CD14-positive monocyte (primary cell): ENCODE measurements at regions not wholly inside any gene's neighbourhood (a gene's known extent, or its start where the extent isn't known, plus 50 kb on each side); places are given as distances from the start of the nearest gene placed in this dataset.

Experiments
- DNase-seq, 3 donors: peaks; one replicate each; pipeline ENCODE4 v3.0.0-alpha.2; 2011 to 2022
- H2AFZ ChIP-seq: 2 replicates; pipeline ENCODE4 v1.6.0; 2012; ENCODE audit warnings: mild to moderate bottlenecking, low read depth, low read length, inconsistent platforms; ENCODE audit not compliant: insufficient read depth, poor library complexity, severe bottlenecking
- H3K27ac ChIP-seq, 2 donors: 1 replicate in 1 of 2; 2 replicates in 1 of 2; pipeline ENCODE4 v1.5.1; 2012 to 2013; ENCODE audit warnings: low read length in 2 of 2, control low read depth in 1 of 2, inconsistent platforms in 1 of 2, low read depth in 1 of 2, mild to moderate bottlenecking in 1 of 2
- H3K27me3 ChIP-seq, 2 donors: one replicate each; pipeline versions ENCODE4 v1.6.0 to v1.6.1; 2011 to 2013; ENCODE audit warnings: low read length in 2 of 2; ENCODE audit not compliant: control insufficient read depth in 2 of 2, insufficient read depth in 2 of 2
- H3K36me3 ChIP-seq, 2 donors: replicated peaks in 1 of 2; 1 replicate in 1 of 2; 2 replicates in 1 of 2; pipeline versions ENCODE4 v1.5.1 to v1.6.1; 2012 to 2013; ENCODE audit warnings: low read length in 2 of 2, control low read depth in 1 of 2, inconsistent platforms in 1 of 2, mild to moderate bottlenecking in 1 of 2; ENCODE audit not compliant: insufficient read depth in 2 of 2, control insufficient read depth in 1 of 2
- H3K4me1 ChIP-seq, 2 donors: 1 replicate in 1 of 2; 2 replicates in 1 of 2; pipeline versions ENCODE4 v1.5.1 to v1.6.1; 2012 to 2013; ENCODE audit warnings: low read length in 2 of 2, control low read depth in 1 of 2, inconsistent platforms in 1 of 2, mild to moderate bottlenecking in 1 of 2, moderate library complexity in 1 of 2; ENCODE audit not compliant: insufficient read depth in 2 of 2, control insufficient read depth in 1 of 2
- H3K4me2 ChIP-seq: replicated peaks from 2 replicates; pipeline ENCODE3; 2012; ENCODE audit warnings: low read length, moderate library complexity, mild to moderate bottlenecking; ENCODE audit not compliant: poor library complexity, severe bottlenecking; ENCODE audit errors: extremely low read depth
- H3K4me3 ChIP-seq, 3 experiments: fragments of 200-600 bp in 1 of 3; sonication (generic) in 1 of 3; replicated peaks in 1 of 3; 1 replicate in 2 of 3; 2 replicates in 1 of 3; pipeline ENCODE4 v1.5.1; 2011 to 2013; ENCODE audit warnings: low read length in 3 of 3, mild to moderate bottlenecking in 3 of 3, control low read depth in 2 of 3, low read depth in 2 of 3, inconsistent platforms in 1 of 3, moderate library complexity in 1 of 3
- H3K79me2 ChIP-seq: 2 replicates; pipeline ENCODE4 v1.6.0; 2012; ENCODE audit warnings: mild to moderate bottlenecking, control low read depth, inconsistent platforms, low read length, moderate library complexity; ENCODE audit not compliant: insufficient read depth
- H3K9ac ChIP-seq: 2 replicates; pipeline ENCODE4 v1.6.0; 2017; ENCODE audit warnings: low read length, mild to moderate bottlenecking; ENCODE audit not compliant: insufficient read depth, poor library complexity, severe bottlenecking
- H3K9me3 ChIP-seq, 2 donors: replicated peaks in 1 of 2; 1 replicate in 1 of 2; 2 replicates in 1 of 2; pipeline versions ENCODE4 v1.5.1 to v1.6.1; 2012 to 2013; ENCODE audit warnings: low read length in 2 of 2, control low read depth in 1 of 2; ENCODE audit not compliant: control insufficient read depth in 1 of 2, insufficient read depth in 1 of 2
- H4K20me1 ChIP-seq: 2 replicates; pipeline ENCODE4 v1.6.0; 2012; ENCODE audit warnings: mild to moderate bottlenecking, low read length, control low read depth, moderate library complexity; ENCODE audit not compliant: insufficient read depth
- H3K27ac Mint-ChIP-seq, 7 donors: one replicate each; pipeline ENCODE4 v1.8.0; 2020; ENCODE audit warnings: mild to moderate bottlenecking in 7 of 7, mixed read lengths in 7 of 7, moderate library complexity in 6 of 7, inconsistent platforms in 2 of 7
- H3K27me3 Mint-ChIP-seq, 3 donors: one replicate each; pipeline ENCODE4 v1.8.0; 2021 to 2022; ENCODE audit warnings: low read depth in 3 of 3, mild to moderate bottlenecking in 3 of 3, mixed read lengths in 3 of 3, moderate library complexity in 3 of 3, inconsistent platforms in 1 of 3
- H3K36me3 Mint-ChIP-seq, 2 donors: one replicate each; pipeline ENCODE4 v1.8.0; 2020; ENCODE audit warnings: mixed read lengths in 2 of 2, inconsistent platforms in 1 of 2, mild to moderate bottlenecking in 1 of 2
- H3K4me1 Mint-ChIP-seq: one replicate; pipeline ENCODE4 v1.8.0; 2020; ENCODE audit warnings: mild to moderate bottlenecking, mixed read lengths
- H3K4me3 Mint-ChIP-seq, 2 donors: one replicate each; pipeline ENCODE4 v1.8.0; 2020; ENCODE audit warnings: mild to moderate bottlenecking in 2 of 2, mixed read lengths in 2 of 2, moderate library complexity in 1 of 2
- H3K9me3 Mint-ChIP-seq, 7 donors: one replicate each; pipeline ENCODE4 v1.8.0; 2020 to 2022; ENCODE audit warnings: mixed read lengths in 7 of 7, mild to moderate bottlenecking in 6 of 7, moderate library complexity in 6 of 7, inconsistent platforms in 2 of 7
- CTCF ChIP-seq: fragments of 200-600 bp; IDR thresholded peaks from one replicate; pipeline ENCODE4 v1.8.0; 2022; ENCODE audit warnings: antibody characterized with exemption, mild to moderate bottlenecking
- WGBS: methylation state at CpG from one replicate; pipeline ENCODE4 v1.1.5; 2013; ENCODE audit warnings: missing lambda C conversion rate; ENCODE audit not compliant: insufficient coverage; 5-methylcytosine and 5-hydroxymethylcytosine counted together
- intact Hi-C, 2 donors: fragments of 100-400 bp; cut with micrococcal nuclease; formaldehyde crosslinking; loops; one replicate each; pipeline versions ENCODE4 v1.15.0 to v1.15.1; 2023

DNA sequence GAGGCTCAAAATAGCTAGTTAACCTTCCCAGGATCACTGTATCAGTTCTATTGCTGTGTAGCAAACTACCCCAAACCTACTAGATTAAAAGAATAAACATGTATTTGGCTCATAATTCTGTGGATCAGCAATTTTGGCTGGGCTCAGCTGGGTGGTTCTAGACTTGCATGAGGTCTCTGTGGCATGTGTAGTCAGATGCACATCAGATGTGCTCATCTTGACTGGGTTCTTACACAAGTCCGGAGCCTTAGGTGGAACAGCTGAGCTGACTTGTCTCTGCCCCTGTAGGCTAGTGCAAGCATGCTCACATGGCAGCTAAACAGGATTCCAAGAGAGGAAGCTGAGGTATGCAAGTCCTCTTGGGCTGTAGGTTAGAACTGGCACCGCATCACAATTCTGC is 137.7 kb upstream of the PRNP start:
- H3K27me3 ChIP-seq: peaks cover 8 to 9% of the 10 kb centered on the region in 2 donors
- 100% methylated on average over 1 of the region's 2 CpGs for WGBS
- H3K27ac ChIP-seq: no peak overlapping the region
- no peaks in the 10 kb centered on the region for H3K9me3 ChIP-seq
- H3K27me3 Mint-ChIP-seq: peaks cover 8 to 16% (median 11%) of the 10 kb centered on the region in 3 donors
- no peaks in the 10 kb centered on the region for H3K36me3 Mint-ChIP-seq
- H3K4me3 ChIP-seq: no peak overlapping the region
- no peak for TF ChIP-seq CTCF
- no peak overlapping the region for H3K27ac Mint-ChIP-seq
- intact Hi-C loops: no loop called here
- H3K36me3 ChIP-seq: no peaks in the 10 kb centered on the region
- H3K9ac ChIP-seq: no peak overlapping the region
- H3K79me2 ChIP-seq: no peaks in the 10 kb centered on the region
- no peaks in the 10 kb centered on the region for H3K4me1 Mint-ChIP-seq
- H3K4me1 ChIP-seq: no peaks in the 10 kb centered on the region
- H3K9me3 Mint-ChIP-seq: peaks cover 0 to 3% (median 0%) of the 10 kb centered on the region in 7 donors
- H3K4me2 ChIP-seq: no peak overlapping the region
- no peak overlapping the region for H3K4me3 Mint-ChIP-seq
- no peak for DNase-seq
- H2AFZ ChIP-seq: no peak overlapping the region
- H4K20me1 ChIP-seq: no peaks in the 10 kb centered on the region

- WGBS: 100% methylated on average over 1 of the region's 2 CpGs
- H3K27ac Mint-ChIP-seq: no peak overlapping the region
- H3K9me3 Mint-ChIP-seq: peaks cover 0 to 3% (median 0%) of the 10 kb centered on the region in 7 donors
- peaks cover 12 to 15% (median 13%) of the 10 kb centered on the region in 3 donors for H3K27me3 Mint-ChIP-seq
- intact Hi-C loops: no loop called here
- no peaks in the 10 kb centered on the region for H3K4me1 ChIP-seq
- H3K27me3 ChIP-seq: peaks cover 3 to 5% of the 10 kb centered on the region in 2 donors
- H3K9me3 ChIP-seq: no peaks in the 10 kb centered on the region
- H3K27ac ChIP-seq: no peak overlapping the region
- H3K36me3 Mint-ChIP-seq: no peaks in the 10 kb centered on the region
- no peak overlapping the region for H3K4me2 ChIP-seq
- DNase-seq: no peak
- TF ChIP-seq CTCF: no peak
- no peaks in the 10 kb centered on the region for H3K36me3 ChIP-seq
- no peak overlapping the region for H2AFZ ChIP-seq
- no peaks in the 10 kb centered on the region for H4K20me1 ChIP-seq
- H3K9ac ChIP-seq: no peak overlapping the region
- no peak overlapping the region for H3K4me3 Mint-ChIP-seq
- H3K4me3 ChIP-seq: no peak overlapping the region
- H3K4me1 Mint-ChIP-seq: no peaks in the 10 kb centered on the region
- no peaks in the 10 kb centered on the region for H3K79me2 ChIP-seq
Observed at GRCh38 chr20:4546786-4547185, 139.5 kb upstream of the PRNP start.
